ENCODE measurements at regions not wholly inside any gene's neighbourhood (a gene's known extent, or its start where the extent isn't known, plus 50 kb on each side); places are given as distances from the start of the nearest gene placed in this dataset.

- TF ChIP-seq EZH2 (IDR thresholded peaks at IDR 0.05; ENCODE audit: insufficient read depth, poor library complexity, severe bottlenecking) (no peak), EZH2phosphoT487 (IDR thresholded peaks at IDR 0.05; ENCODE audit: insufficient read depth, low read depth) (no peak)
These were observed 239.4 kb upstream of the FBXL7 start for GRCh38 chr5:15260356-15261268.
